Lower leg skin (tissue), 4 donors: ENCODE measurements at regions not wholly inside any gene's neighbourhood (a gene's known extent, or its start where the extent isn't known, plus 50 kb on each side); places are given as distances from the start of the nearest gene placed in this dataset.

Source experiments
- DNase-seq, 2 donors: peaks; one replicate each; pipeline ENCODE4 v3.0.0-alpha.2; 2019; ENCODE audit warnings: low spot score in 2 of 2
- H3K4me3 ChIP-seq: fragments of 200-600 bp; sonication (generic); 2 replicates; pipeline ENCODE4 v1.5.1; 2017; ENCODE audit warnings: mild to moderate bottlenecking, low read depth; ENCODE audit not compliant: poor library complexity, severe bottlenecking
- CTCF ChIP-seq, 3 donors: fragments of 450-650 bp; IDR thresholded peaks; one replicate each; pipeline ENCODE4 v1.5.1; 2016; ENCODE audit warnings: antibody characterized with exemption in 3 of 3, mild to moderate bottlenecking in 3 of 3, moderate library complexity in 2 of 3
- POLR2A ChIP-seq, 2 donors: fragments of 450-650 bp; IDR thresholded peaks; one replicate each; pipeline ENCODE4 v1.6.1; 2016 to 2017; ENCODE audit warnings: antibody characterized with exemption in 2 of 2, mild to moderate bottlenecking in 1 of 2, moderate library complexity in 1 of 2
- WGBS, 2 donors: methylation state at CpG; one replicate each; pipeline ENCODE4 v1.1.5; 2018; 5-methylcytosine and 5-hydroxymethylcytosine counted together
- intact Hi-C: fragments of 100-400 bp; cut with DNase I; formaldehyde crosslinking; loops from one replicate; pipeline ENCODE4 v1.15.0; 2023; ENCODE audit warnings: low total_unique reads

GRCh38 chr2:145067549-145068030 is 547.7 kb upstream of the ZEB2 start:
- WGBS, 2 donors, result 62 to 68% methylated on average over 6 of the region's 6 CpGs
- H3K4me3 ChIP-seq, result no peak overlapping the region
- intact Hi-C loops, result no loop called here
- DNase-seq, result no peak
- no peak for TF ChIP-seq POLR2A (IDR thresholded peaks at IDR 0.05)
- no peak for TF ChIP-seq CTCF (IDR thresholded peaks at IDR 0.05)

GRCh38 chr2:145066856-145067548 is 547.1 kb upstream of the ZEB2 start:
- DNase-seq, result peak in 1 of 2 donors; percentile 55
- intact Hi-C loops, result no loop called here
- 56 to 58% methylated on average over 3 of the region's 3 CpGs for WGBS, 2 donors

GRCh38 chr2:145066151-145066661 is 546.3 kb upstream of the ZEB2 start:
- DNase-seq, result peak in 1 of 2 donors; percentile 20
- no peak overlapping the region for H3K4me3 ChIP-seq
- WGBS, 2 donors, result 44 to 48% methylated on average over 4 of the region's 4 CpGs
- intact Hi-C loops, result no loop called here
- TF ChIP-seq CTCF (IDR thresholded peaks at IDR 0.05), result no peak
- no peak for TF ChIP-seq POLR2A (IDR thresholded peaks at IDR 0.05)

More at GRCh38 chr2:145066856-145067548, 547.1 kb upstream of the ZEB2 start:
- no peak for TF ChIP-seq POLR2A (IDR thresholded peaks at IDR 0.05)
- no peak for TF ChIP-seq CTCF (IDR thresholded peaks at IDR 0.05)
- no peak overlapping the region for H3K4me3 ChIP-seq

GRCh38 chr2:145065342-145065741 is 545.4 kb upstream of the ZEB2 start:
- H3K4me3 ChIP-seq, result no peak overlapping the region
- TF ChIP-seq POLR2A (IDR thresholded peaks at IDR 0.05) (no peak), CTCF (IDR thresholded peaks at IDR 0.05) (no peak)
- WGBS, 2 donors, result 75% methylated on average over 1 of the region's 1 CpG
- intact Hi-C loops, result no loop called here
- no peak for DNase-seq

- H3K4me3 ChIP-seq, result no peak overlapping the region
- DNase-seq, result no peak
- TF ChIP-seq POLR2A (IDR thresholded peaks at IDR 0.05) (no peak), CTCF (IDR thresholded peaks at IDR 0.05) (no peak)
- WGBS, 2 donors, result 80 to 82% methylated on average over 1 of the region's 1 CpG
- intact Hi-C loops, result no loop called here
Observed at GRCh38 chr2:145064511-145064910, 544.6 kb upstream of the ZEB2 start.
